B cell (primary cell): ENCODE measurements at regions not wholly inside any gene's neighbourhood (a gene's known extent, or its start where the extent isn't known, plus 50 kb on each side); places are given as distances from the start of the nearest gene placed in this dataset.

ENCODE experiments used
- ATAC-seq: fragments of 200-7000 bp; cut with Tn5 transposase; one replicate; pipeline ENCODE4 v1.10.0; 2021; ENCODE audit warnings: low read depth, mild to moderate bottlenecking, moderate number of reproducible peaks, moderate library complexity
- CTCF ChIA-PET: fragments of 350-600 bp; sonication (Branson Sonifier 250); formaldehyde crosslinking; loops from one replicate; lab custom pipeline; 2021; ENCODE audit warnings: antibody characterized with exemption, inconsistent platforms; lab: Charles Lee
- POLR2A ChIA-PET: fragments of 350-600 bp; sonication (Branson Sonifier 250); formaldehyde crosslinking; loops from one replicate; lab custom pipeline; 2021; ENCODE audit warnings: antibody characterized with exemption; lab: Charles Lee
- DNase-seq: peaks from one replicate; pipeline ENCODE4 v3.0.0; 2013
- H2AFZ ChIP-seq: 2 replicates; pipeline ENCODE4 v1.6.1; 2012; ENCODE audit warnings: mild to moderate bottlenecking, low read depth, low read length; ENCODE audit not compliant: insufficient read depth, poor library complexity, severe bottlenecking
- H3K27ac ChIP-seq, 2 donors: 1 replicate in 1 of 2; 2 replicates in 1 of 2; pipeline ENCODE4 v1.5.1; 2012 to 2013; ENCODE audit warnings: low read length in 2 of 2, mild to moderate bottlenecking in 2 of 2, moderate library complexity in 1 of 2
- H3K27me3 ChIP-seq, 4 experiments: fragments of 200-600 bp in 1 of 4; sonication (generic) in 1 of 4; replicated peaks in 1 of 4; 1 replicate in 2 of 4; 2 replicates in 2 of 4; pipeline versions ENCODE4 v1.6.1 to v1.7.0; 2013 to 2016; ENCODE audit warnings: low read length in 3 of 4, mild to moderate bottlenecking in 2 of 4, mixed read lengths in 1 of 4, moderate library complexity in 1 of 4; ENCODE audit not compliant: insufficient read depth in 4 of 4, control insufficient read depth in 3 of 4; ENCODE audit errors: control extremely low read depth in 1 of 4
- H3K36me3 ChIP-seq, 2 experiments: replicated peaks in 1 of 2; 1 replicate in 1 of 2; 2 replicates in 1 of 2; pipeline versions ENCODE4 v1.6.1 to v1.7.1; 2013; ENCODE audit warnings: low read length in 1 of 2; ENCODE audit not compliant: insufficient read depth in 2 of 2, control insufficient read depth in 1 of 2; ENCODE audit errors: control extremely low read depth in 1 of 2, extremely low read depth in 1 of 2
- H3K4me1 ChIP-seq, 2 donors: fragments of 200-600 bp in 1 of 2; sonication (generic) in 1 of 2; 1 replicate in 1 of 2; 2 replicates in 1 of 2; pipeline versions ENCODE4 v1.5.1 to v1.6.1; 2013 to 2017; ENCODE audit warnings: low read length in 2 of 2; ENCODE audit not compliant: control insufficient read depth in 2 of 2, insufficient read depth in 2 of 2
- H3K4me2 ChIP-seq: replicated peaks from 2 replicates; pipeline ENCODE3; 2012; ENCODE audit warnings: mild to moderate bottlenecking, low read depth, low read length; ENCODE audit not compliant: poor library complexity, severe bottlenecking
- H3K4me3 ChIP-seq, 5 experiments: fragments of 200-600 bp in 1 of 5; sonication (generic) in 1 of 5; 1 replicate in 3 of 5; 2 replicates in 2 of 5; pipeline versions ENCODE4 v1.5.1 to v1.7.0; 2011 to 2016; ENCODE audit warnings: low read length in 4 of 5, mild to moderate bottlenecking in 4 of 5, low read depth in 2 of 5, control low read depth in 1 of 5, moderate library complexity in 1 of 5; ENCODE audit not compliant: insufficient read depth in 1 of 5; ENCODE audit errors: control extremely low read depth in 1 of 5, extremely low read depth in 1 of 5
- H3K79me2 ChIP-seq: fragments of 200-600 bp; sonication (generic); one replicate; pipeline ENCODE4 v1.6.0; 2016; ENCODE audit warnings: low read length; ENCODE audit not compliant: control insufficient read depth, insufficient read depth
- H3K9ac ChIP-seq: fragments of 200-600 bp; sonication (generic); 2 replicates; pipeline ENCODE4 v1.6.1; 2017; ENCODE audit warnings: mild to moderate bottlenecking, low read length, moderate library complexity
- H3K9me3 ChIP-seq, 3 donors: one replicate each; pipeline versions ENCODE4 v1.6.1 to v1.7.1; 2013; ENCODE audit warnings: low read length in 2 of 3; ENCODE audit not compliant: control insufficient read depth in 2 of 3, insufficient read depth in 1 of 3; ENCODE audit errors: control extremely low read depth in 1 of 3
- H4K20me1 ChIP-seq: 2 replicates; pipeline ENCODE4 v1.6.0; 2012; ENCODE audit warnings: mild to moderate bottlenecking, low read length; ENCODE audit not compliant: insufficient read depth, control insufficient read depth, poor library complexity, severe bottlenecking
- H3K27ac Mint-ChIP-seq: one replicate; pipeline ENCODE4 v1.8.0; 2021; ENCODE audit warnings: mixed read lengths
- H3K27me3 Mint-ChIP-seq: one replicate; pipeline ENCODE4 v1.8.0; 2021; ENCODE audit warnings: mixed read lengths
- H3K4me1 Mint-ChIP-seq: one replicate; pipeline ENCODE4 v1.8.0; 2021; ENCODE audit warnings: mixed read lengths
- H3K4me3 Mint-ChIP-seq: one replicate; pipeline ENCODE4 v1.8.0; 2021; ENCODE audit warnings: mixed read lengths
- H3K9me3 Mint-ChIP-seq: one replicate; pipeline ENCODE4 v1.8.0; 2022; ENCODE audit warnings: mixed read lengths; ENCODE audit not compliant: insufficient read depth
- CTCF ChIP-seq: fragments of 200-600 bp; IDR thresholded peaks from one replicate; pipeline ENCODE4 v1.8.0; 2022; ENCODE audit warnings: antibody characterized with exemption, mild to moderate bottlenecking
- EZH2 ChIP-seq: IDR thresholded peaks from 2 replicates; pipeline ENCODE4 v1.6.1; 2012; ENCODE audit warnings: borderline replicate concordance, low read depth, mild to moderate bottlenecking, moderate library complexity, low read length; ENCODE audit not compliant: insufficient read depth, poor library complexity, severe bottlenecking
- WGBS: methylation state at CpG from one replicate; pipeline ENCODE4 v1.1.5; 2013; ENCODE audit warnings: missing lambda C conversion rate; ENCODE audit not compliant: insufficient coverage; 5-methylcytosine and 5-hydroxymethylcytosine counted together
- intact Hi-C: fragments of 100-400 bp; cut with micrococcal nuclease; formaldehyde crosslinking; loops from one replicate; pipeline ENCODE4 v1.10.0; 2022

GRCh38 chr12:34210689-34211530, 188.6 kb downstream of the ALG10 start:
- Histone ChIP-seq H4K20me1 (no peaks in the 10 kb centered on the region), H3K4me2 (no peak overlapping the region), H3K4me1 (peaks cover 0 to under 1% of the 10 kb centered on the region in 2 donors), H3K9ac (no peak overlapping the region), H3K79me2 (no peaks in the 10 kb centered on the region), H3K4me3 (no peak overlapping the region), H3K27me3 (no peaks in the 10 kb centered on the region), H2AFZ (no peak overlapping the region), H3K9me3 (peaks cover 0 to 40% (median 0%) of the 10 kb centered on the region in 3 donors), H3K36me3 (no peaks in the 10 kb centered on the region), H3K27ac (no peak overlapping the region)
- H3K27ac Mint-ChIP-seq: no peak overlapping the region
- TF ChIP-seq EZH2 (no peak), CTCF (no peak)
- no peaks in the 10 kb centered on the region for H3K27me3 Mint-ChIP-seq
- ATAC-seq (no peak), DNase-seq (no peak)
- POLR2A ChIA-PET: no interaction called here
- WGBS: 92% methylated on average over 35 of the region's 35 CpGs
- CTCF ChIA-PET: no interaction called here
- intact Hi-C loops: no loop called here
- no peaks in the 10 kb centered on the region for H3K9me3 Mint-ChIP-seq
- peaks cover 4% of the 10 kb centered on the region for H3K4me1 Mint-ChIP-seq
- no peak overlapping the region for H3K4me3 Mint-ChIP-seq

- no peak overlapping the region for H3K27ac ChIP-seq
- WGBS: 92% methylated on average over 6 of the region's 6 CpGs
- H4K20me1 ChIP-seq: no peaks in the 10 kb centered on the region
- no peaks in the 10 kb centered on the region for H3K36me3 ChIP-seq
- H3K9ac ChIP-seq: no peak overlapping the region
- no peaks in the 10 kb centered on the region for H3K79me2 ChIP-seq
- Mint-ChIP-seq H3K9me3 (no peaks in the 10 kb centered on the region), H3K4me3 (no peak overlapping the region), H3K4me1 (no peaks in the 10 kb centered on the region), H3K27ac (no peak overlapping the region), H3K27me3 (no peaks in the 10 kb centered on the region)
- intact Hi-C loops: no loop called here
- H3K27me3 ChIP-seq: no peaks in the 10 kb centered on the region
- no peak for TF ChIP-seq EZH2
- TF ChIP-seq CTCF: no peak
- CTCF ChIA-PET: no interaction called here
- no peak for DNase-seq
- H3K9me3 ChIP-seq: peaks cover 0 to 31% (median 0%) of the 10 kb centered on the region in 3 donors
- no peak overlapping the region for H2AFZ ChIP-seq
- no peaks in the 10 kb centered on the region for H3K4me1 ChIP-seq
- ATAC-seq: no peak
- H3K4me2 ChIP-seq: no peak overlapping the region
- POLR2A ChIA-PET: no interaction called here
- no peak overlapping the region for H3K4me3 ChIP-seq
Measured at GRCh38 chr12:34212651-34213050, 190.4 kb downstream of the ALG10 start.
